Right lobe of liver (tissue), 6 donors: ENCODE measurements at regions not wholly inside any gene's neighbourhood (a gene's known extent, or its start where the extent isn't known, plus 50 kb on each side); places are given as distances from the start of the nearest gene placed in this dataset.

Experiments
- ATAC-seq, 4 donors: fragments of 200-7000 bp; cut with Tn5 transposase; one replicate each; pipeline ENCODE4 v1.9.1; 2020; ENCODE audit warnings: mild to moderate bottlenecking in 4 of 4, moderate library complexity in 4 of 4
- DNase-seq, 3 donors: peaks; one replicate each; pipeline ENCODE4 v3.0.0-alpha.2; 2020
- H3K27ac ChIP-seq, 3 donors: fragments of 200-600 bp; one replicate each; pipeline ENCODE4 v1.8.0; 2022
- H3K27me3 ChIP-seq, 2 donors: fragments of 200-600 bp; one replicate each; pipeline ENCODE4 v1.8.0; 2022
- H3K36me3 ChIP-seq, 4 donors: fragments of 200-600 bp; sonication (generic) in 1 of 4; one replicate each; pipeline versions ENCODE4 v1.5.1 to v1.8.0; 2017 to 2022; ENCODE audit warnings: control low read depth in 1 of 4
- H3K4me1 ChIP-seq, 4 donors: fragments of 200-600 bp; sonication (generic) in 1 of 4; one replicate each; pipeline versions ENCODE4 v1.5.1 to v1.8.0; 2017 to 2022; ENCODE audit warnings: control low read depth in 1 of 4
- H3K4me3 ChIP-seq, 3 donors: fragments of 200-600 bp; one replicate each; pipeline ENCODE4 v1.8.0; 2022
- H3K9me3 ChIP-seq, 4 donors: fragments of 200-600 bp; sonication (generic) in 1 of 4; one replicate each; pipeline versions ENCODE4 v1.5.1 to v1.8.0; 2017 to 2022; ENCODE audit warnings: control low read depth in 1 of 4
- CTCF ChIP-seq, 4 donors: fragments of 200-600 bp in 3 of 4; fragments of 450-650 bp in 1 of 4; IDR thresholded peaks; one replicate each; pipeline versions ENCODE4 v1.5.1 to v1.8.0; 2016 to 2022; ENCODE audit warnings: antibody characterized with exemption in 4 of 4, mild to moderate bottlenecking in 2 of 4
- POLR2A ChIP-seq: fragments of 450-650 bp; IDR thresholded peaks from one replicate; pipeline ENCODE4 v1.6.1; 2017; ENCODE audit warnings: antibody characterized with exemption, mild to moderate bottlenecking
- WGBS: methylation state at CpG from one replicate; pipeline ENCODE4 v1.1.6; 2018; ENCODE audit warnings: low coverage, low lambda C conversion rate; ENCODE audit not compliant: insufficient coverage; ENCODE audit errors: missing lambda C conversion rate; 5-methylcytosine and 5-hydroxymethylcytosine counted together
- intact Hi-C, 2 donors: fragments of 100-400 bp; cut with DNase I; formaldehyde crosslinking; loops; one replicate each; pipeline versions ENCODE4 v1.11.2 to v1.14.1; 2022
- donor health status: DM: no; HTN: yes; CAD: no.
- donor health status: DM: no; HTN: no; CAD: no.
- donor health status: DM: no; HTN: no; CAD: no.
- donor health status: DM: no; HTN: yes; CAD: no.
- donor health status: DM: no; HTN: yes; CAD: no.

GRCh38 chr6:149164199-149164750, 153.2 kb upstream of the TAB2 start:
- H3K27ac ChIP-seq = no peak overlapping the region
- no peaks in the 10 kb centered on the region for H3K36me3 ChIP-seq
- ATAC-seq (no peak), DNase-seq (no peak)
- H3K9me3 ChIP-seq = no peaks in the 10 kb centered on the region
- WGBS = 94% methylated on average over 9 of the region's 12 CpGs
- no peaks in the 10 kb centered on the region for H3K27me3 ChIP-seq
- no peak overlapping the region for H3K4me3 ChIP-seq
- no peak for TF ChIP-seq CTCF (IDR thresholded peaks at IDR 0.05)
- no peak for TF ChIP-seq POLR2A
- no peaks in the 10 kb centered on the region for H3K4me1 ChIP-seq
- intact Hi-C loops = no loop called here

- intact Hi-C loops = no loop called here
- Histone ChIP-seq H3K4me1 (peaks cover 0 to 8% (median 2%) of the 10 kb centered on the region in 4 donors), H3K27ac (no peak overlapping the region), H3K27me3 (no peaks in the 10 kb centered on the region), H3K36me3 (no peaks in the 10 kb centered on the region), H3K9me3 (no peaks in the 10 kb centered on the region), H3K4me3 (no peak overlapping the region)
- TF ChIP-seq POLR2A (no peak), CTCF (IDR thresholded peaks at IDR 0.05) (no peak)
- WGBS = 29% methylated on average over 1 of the region's 1 CpG
- DNase-seq (no peak), ATAC-seq (no peak)
These were observed 151.2 kb upstream of the TAB2 start for GRCh38 chr6:149166336-149166735.

GRCh38 chr6:149166747-149167146, 150.8 kb upstream of the TAB2 start:
- 25% methylated on average over 4 of the region's 8 CpGs for WGBS
- Histone ChIP-seq H3K4me3 (no peak overlapping the region), H3K9me3 (no peaks in the 10 kb centered on the region), H3K27me3 (no peaks in the 10 kb centered on the region), H3K36me3 (no peaks in the 10 kb centered on the region), H3K4me1 (peaks cover 0 to 8% (median 2%) of the 10 kb centered on the region in 4 donors), H3K27ac (no peak overlapping the region)
- no peak for ATAC-seq
- intact Hi-C loops = no loop called here
- no peak for DNase-seq
- TF ChIP-seq CTCF (IDR thresholded peaks at IDR 0.05) (no peak), POLR2A (no peak)

GRCh38 chr6:149168968-149169367, 148.5 kb upstream of the TAB2 start:
- intact Hi-C loops = no loop called here
- peaks cover 0 to 2% of the 10 kb centered on the region in 2 donors for H3K27me3 ChIP-seq
- no peak for TF ChIP-seq POLR2A
- no peak for TF ChIP-seq CTCF (IDR thresholded peaks at IDR 0.05)
- DNase-seq = no peak
- no peaks in the 10 kb centered on the region for H3K9me3 ChIP-seq
- no peak overlapping the region for H3K4me3 ChIP-seq
- peaks cover 0 to 8% (median 2%) of the 10 kb centered on the region in 4 donors for H3K4me1 ChIP-seq
- peak in 3 of 4 donors; percentile 47 to 80 (median 77) for ATAC-seq
- no peaks in the 10 kb centered on the region for H3K36me3 ChIP-seq
- H3K27ac ChIP-seq = no peak overlapping the region
- WGBS = 65% methylated on average over 5 of the region's 6 CpGs
